ENCODE measurements at regions not wholly inside any gene's neighbourhood (a gene's known extent, or its start where the extent isn't known, plus 50 kb on each side); places are given as distances from the start of the nearest gene placed in this dataset.
A peak's percentile ranks its signal among the peaks of the same experiment; 100 is the strongest.

- no peak for DNase-seq
Measured at GRCh38 chr19:31562966-31563612, 213.9 kb upstream of the TSHZ3 start.

- DNase-seq: no peak
Measured at GRCh38 chr19:31567776-31568175, 218.5 kb upstream of the TSHZ3 start.

GRCh38 chr19:31568724-31569123, 219.5 kb upstream of the TSHZ3 start:
- no peak for DNase-seq

GRCh38 chr19:31570718-31571117, 221.5 kb upstream of the TSHZ3 start:
- DNase-seq: peak in 1 of 2 experiments; percentile 41

GRCh38 chr19:31572102-31572975, 223.1 kb upstream of the TSHZ3 start:
- DNase-seq: peak; percentile 22 to 45

GRCh38 chr19:31572976-31573298, 223.7 kb upstream of the TSHZ3 start:
- DNase-seq: no peak

- DNase-seq: no peak
Measured at GRCh38 chr19:31574251-31574973, 225.2 kb upstream of the TSHZ3 start.

GRCh38 chr19:31575846-31576335, 226.7 kb upstream of the TSHZ3 start:
- no peak for DNase-seq

- DNase-seq: no peak
Measured at GRCh38 chr19:31578326-31578725, 229.1 kb upstream of the TSHZ3 start.

GRCh38 chr19:31583148-31583547, 233.9 kb upstream of the TSHZ3 start:
- DNase-seq: no peak

GRCh38 chr19:31586282-31586681, 237.0 kb upstream of the TSHZ3 start:
- no peak for DNase-seq

GRCh38 chr19:31589109-31589508, 239.9 kb upstream of the TSHZ3 start:
- no peak for DNase-seq

GRCh38 chr19:31591258-31591657, 242.0 kb upstream of the TSHZ3 start:
- peak in 1 of 2 experiments; percentile 50 for DNase-seq

- DNase-seq: no peak
Measured at GRCh38 chr19:31592456-31592855, 243.2 kb upstream of the TSHZ3 start.

- peak; percentile 15 to 41 for DNase-seq
Measured at GRCh38 chr19:31594701-31595100, 245.5 kb upstream of the TSHZ3 start.

- peak; percentile 85 to 93 for DNase-seq
Measured at GRCh38 chr19:31595521-31595920, 246.3 kb upstream of the TSHZ3 start.

GRCh38 chr19:31596751-31597150, 247.5 kb upstream of the TSHZ3 start:
- DNase-seq: no peak

GRCh38 chr19:31597616-31598015, 248.4 kb upstream of the TSHZ3 start:
- no peak for DNase-seq

- DNase-seq: no peak
Measured at GRCh38 chr19:31598730-31599238, 249.5 kb upstream of the TSHZ3 start.

- DNase-seq: peak in 1 of 2 experiments; percentile 49
Measured at GRCh38 chr19:31600731-31601295, 251.6 kb upstream of the TSHZ3 start.

- peak; percentile 59 to 79 for DNase-seq
Measured at GRCh38 chr19:31601855-31602254, 252.6 kb upstream of the TSHZ3 start.

- DNase-seq: no peak
Measured at GRCh38 chr19:31602548-31602947, 253.3 kb upstream of the TSHZ3 start.

GRCh38 chr19:31604493-31605040, 255.3 kb upstream of the TSHZ3 start:
- no peak for DNase-seq

Data from NCI-H526 (cell line).